Fibroblast of mammary gland (primary cell): ENCODE measurements at regions not wholly inside any gene's neighbourhood (a gene's known extent, or its start where the extent isn't known, plus 50 kb on each side); places are given as distances from the start of the nearest gene placed in this dataset.

Experiments used
- DNase-seq: peaks from one replicate; pipeline ENCODE4 v3.0.0-alpha.2; 2010; ENCODE audit warnings: low read depth
- H3K4me3 ChIP-seq: 2 replicates; pipeline ENCODE4 v1.5.1; 2011; ENCODE audit warnings: low read depth, mild to moderate bottlenecking, low read length, moderate library complexity; ENCODE audit not compliant: control insufficient read depth
- TF ChIP-seq, protein P1 (sequence below): conservative IDR thresholded peaks from 2 replicates; pipeline ENCODE4 v1.5.1; 2011; ENCODE audit warnings: low read depth, low read length, inconsistent platforms; ENCODE audit not compliant: control insufficient read depth, insufficient read depth

DNA sequence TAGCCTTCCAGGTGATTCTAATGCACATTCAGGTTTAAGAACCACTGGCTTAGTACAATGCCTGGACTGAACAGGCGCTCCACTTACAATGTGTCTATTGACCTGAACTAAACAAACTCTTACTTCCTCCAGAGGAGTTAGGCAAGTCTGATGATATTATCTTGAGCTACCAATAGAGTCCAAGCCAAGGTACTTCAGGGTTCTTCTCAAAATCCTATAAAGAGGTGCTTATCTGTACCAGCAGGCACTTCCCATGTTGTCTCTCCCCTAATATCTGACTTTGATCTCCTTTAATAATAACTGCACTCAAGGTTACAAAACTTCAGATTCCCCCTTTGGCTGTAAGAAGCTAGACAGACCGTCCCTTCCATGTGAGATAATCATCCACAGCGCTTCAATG is 157.0 kb upstream of the SVIL start:
- H3K4me3 ChIP-seq = no peak overlapping the region
- no peak for DNase-seq
- TF ChIP-seq, protein P1, sequence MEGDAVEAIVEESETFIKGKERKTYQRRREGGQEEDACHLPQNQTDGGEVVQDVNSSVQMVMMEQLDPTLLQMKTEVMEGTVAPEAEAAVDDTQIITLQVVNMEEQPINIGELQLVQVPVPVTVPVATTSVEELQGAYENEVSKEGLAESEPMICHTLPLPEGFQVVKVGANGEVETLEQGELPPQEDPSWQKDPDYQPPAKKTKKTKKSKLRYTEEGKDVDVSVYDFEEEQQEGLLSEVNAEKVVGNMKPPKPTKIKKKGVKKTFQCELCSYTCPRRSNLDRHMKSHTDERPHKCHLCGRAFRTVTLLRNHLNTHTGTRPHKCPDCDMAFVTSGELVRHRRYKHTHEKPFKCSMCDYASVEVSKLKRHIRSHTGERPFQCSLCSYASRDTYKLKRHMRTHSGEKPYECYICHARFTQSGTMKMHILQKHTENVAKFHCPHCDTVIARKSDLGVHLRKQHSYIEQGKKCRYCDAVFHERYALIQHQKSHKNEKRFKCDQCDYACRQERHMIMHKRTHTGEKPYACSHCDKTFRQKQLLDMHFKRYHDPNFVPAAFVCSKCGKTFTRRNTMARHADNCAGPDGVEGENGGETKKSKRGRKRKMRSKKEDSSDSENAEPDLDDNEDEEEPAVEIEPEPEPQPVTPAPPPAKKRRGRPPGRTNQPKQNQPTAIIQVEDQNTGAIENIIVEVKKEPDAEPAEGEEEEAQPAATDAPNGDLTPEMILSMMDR = no peak

DNA sequence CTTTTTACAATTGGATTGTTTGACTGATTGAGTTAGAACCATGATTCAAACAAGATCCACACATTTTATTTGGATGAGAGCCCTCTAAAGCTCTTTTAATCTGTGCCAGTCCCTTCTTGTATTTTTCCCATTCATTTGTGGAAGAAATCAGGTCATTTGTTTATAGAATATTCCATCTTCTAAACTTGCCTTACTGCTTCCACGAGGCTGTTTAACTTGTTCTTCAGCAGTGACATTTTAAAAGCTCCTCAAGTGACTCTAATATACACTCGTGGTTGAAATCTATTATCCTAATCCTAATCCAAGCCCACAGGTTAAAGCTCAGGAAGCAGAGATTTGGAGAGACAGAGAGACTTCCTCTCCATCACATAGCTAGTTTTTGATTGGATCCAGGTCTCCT is 155.4 kb upstream of the SVIL start:
- TF ChIP-seq, protein P1 = no peak
- DNase-seq = no peak

DNA sequence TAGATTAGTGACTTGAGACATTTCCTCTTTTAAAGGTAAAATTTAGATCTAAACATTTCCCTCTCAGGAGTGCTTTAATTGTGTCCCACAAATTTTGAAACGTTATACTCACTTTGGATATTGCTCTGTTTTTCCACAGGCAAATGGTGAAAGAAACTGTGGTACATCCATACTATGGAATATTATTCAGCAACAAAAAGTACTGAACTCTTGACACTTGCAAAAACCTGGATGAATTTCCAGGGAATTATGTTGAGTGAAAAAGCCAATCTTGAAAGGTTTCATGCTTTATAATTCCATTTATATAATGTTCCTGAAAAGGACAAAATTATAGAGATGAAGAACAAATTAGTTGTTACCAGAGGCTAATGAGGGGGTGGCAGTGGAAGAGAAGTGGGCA is 153.3 kb upstream of the SVIL start:
- TF ChIP-seq, protein P1 = no peak
- DNase-seq = no peak
- no peak overlapping the region for H3K4me3 ChIP-seq

More for the DNA sequence above, 155.4 kb upstream of the SVIL start:
- no peak overlapping the region for H3K4me3 ChIP-seq

DNA sequence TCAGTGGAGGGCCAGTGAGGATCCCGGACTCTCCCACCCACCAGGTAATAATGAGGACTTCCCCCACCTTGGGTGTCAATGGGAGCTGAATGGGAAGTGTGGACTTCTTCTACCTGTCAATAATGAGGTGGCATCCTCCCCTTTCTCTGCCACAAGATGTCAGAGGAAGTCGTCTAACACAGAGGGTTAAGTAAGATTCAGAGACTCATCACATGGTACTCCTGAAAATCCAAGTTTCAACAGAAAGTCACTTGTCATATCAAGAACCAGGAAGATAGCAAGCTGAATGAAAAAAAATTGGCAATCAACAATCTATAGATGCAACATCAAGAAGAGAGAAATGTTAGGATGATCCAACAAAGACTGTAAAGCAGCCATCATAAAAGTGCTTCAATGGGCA is 150.9 kb upstream of the SVIL start:
- H3K4me3 ChIP-seq = no peak overlapping the region
- DNase-seq = no peak
- TF ChIP-seq, protein P1 = no peak

DNA sequence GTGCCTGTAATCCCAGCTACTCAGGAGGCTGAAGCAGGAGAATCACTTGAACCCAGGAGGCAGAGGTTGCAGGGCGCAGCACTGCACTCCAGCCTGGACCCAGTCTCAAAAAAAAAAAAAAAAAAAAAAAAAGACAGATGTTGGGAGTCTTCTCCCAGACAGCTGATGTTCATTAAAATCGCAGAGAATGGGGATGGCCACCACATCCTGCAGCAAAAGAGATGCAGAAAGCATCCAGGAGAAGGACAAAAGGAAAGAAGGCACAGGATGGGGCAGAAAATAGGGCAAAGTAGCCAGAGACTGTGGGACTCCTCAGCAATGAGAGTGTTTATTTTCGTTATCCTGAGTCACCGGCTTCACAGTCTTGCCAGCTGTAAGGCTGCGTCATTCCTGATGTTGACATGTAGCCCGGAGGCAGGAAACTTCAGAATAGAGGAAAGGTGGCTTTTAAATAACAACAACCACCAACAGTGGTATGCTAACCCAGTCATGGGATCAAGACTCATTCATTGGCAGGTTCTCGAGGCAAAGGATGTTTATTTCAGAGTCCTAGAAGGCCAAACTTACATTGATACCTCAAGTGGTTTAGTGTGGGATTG is 149.5 kb upstream of the SVIL start:
- TF ChIP-seq, protein P1 = peak; percentile 1
- DNase-seq = peak; percentile 100
- H3K4me3 ChIP-seq = no peak overlapping the region

DNA sequence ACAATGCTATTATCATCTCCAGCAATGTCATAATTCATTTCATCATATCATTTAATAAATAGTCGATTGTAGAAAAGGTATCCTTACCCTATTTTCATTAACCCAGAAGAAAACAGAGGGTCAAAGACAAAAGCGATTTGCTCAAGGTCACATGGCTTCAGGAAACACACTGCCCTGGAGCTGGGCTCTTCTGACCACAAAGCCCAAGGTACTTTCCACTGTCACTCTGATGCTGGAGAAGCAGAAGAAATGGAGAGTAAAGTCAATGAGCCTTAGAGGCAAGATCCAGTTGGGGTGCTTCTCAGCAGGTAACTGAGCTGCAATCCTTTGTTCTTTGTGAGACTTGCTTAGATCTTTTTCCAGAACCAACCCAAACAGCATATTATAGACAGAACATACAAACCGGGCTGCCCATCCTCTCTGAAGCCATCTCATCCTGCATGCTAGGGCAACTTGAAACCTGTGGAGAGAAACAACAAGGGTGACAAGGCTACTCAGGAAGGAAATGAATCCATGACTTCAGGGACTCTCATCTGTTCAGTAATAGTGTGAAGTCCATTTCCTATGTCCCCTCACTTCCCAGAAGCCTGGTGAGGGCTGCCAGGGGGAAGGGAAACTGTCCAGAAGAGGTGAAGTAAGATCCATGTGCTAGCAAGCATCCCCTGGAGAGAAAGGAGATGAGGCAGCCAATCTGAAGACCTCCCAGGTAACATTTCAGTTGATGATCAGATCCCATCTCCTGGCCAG is 148.6 kb upstream of the SVIL start:
- DNase-seq = peak; percentile 52
- TF ChIP-seq, protein P1 = no peak
- H3K4me3 ChIP-seq = no peak overlapping the region
